ENCODE measurements at regions not wholly inside any gene's neighbourhood (a gene's known extent, or its start where the extent isn't known, plus 50 kb on each side); places are given as distances from the start of the nearest gene placed in this dataset.

DNA sequence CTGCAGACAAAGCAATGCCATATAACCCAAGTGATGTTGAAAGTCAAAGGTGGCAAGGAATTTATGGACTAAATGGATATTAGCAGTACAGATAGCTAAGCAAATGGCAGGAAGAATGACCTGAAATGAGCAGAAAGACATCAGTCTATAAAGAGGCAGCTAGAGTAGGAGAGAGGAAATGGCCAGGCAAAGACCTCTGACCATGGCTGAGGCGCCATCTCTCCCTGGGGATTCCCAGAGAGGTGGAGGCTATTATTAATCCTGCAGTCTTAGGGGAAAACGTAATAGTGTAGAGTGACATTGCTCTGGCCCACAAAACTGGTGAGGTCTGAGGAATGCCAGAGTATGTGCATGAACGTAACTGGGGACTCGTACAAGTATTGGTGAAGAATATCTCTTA is 563.6 kb upstream of the PRMT6 start:
- Histone ChIP-seq H3K4ac (ENCODE audit: low read depth, low read length) (no peak overlapping the region), H3K27me3 (ENCODE audit: insufficient read depth, low read length) (no peaks in the 10 kb centered on the region), H2AFZ (ENCODE audit: low read length) (no peak overlapping the region), H3K4me1 (ENCODE audit: insufficient read depth, low read length) (no peaks in the 10 kb centered on the region), H2BK15ac (ENCODE audit: low read depth, low read length) (no peak overlapping the region), H3K14ac (ENCODE audit: insufficient read depth, low read length) (no peak overlapping the region), H2BK120ac (ENCODE audit: low read depth, low read length, poor library complexity, severe bottlenecking) (no peak overlapping the region), H3K9ac (ENCODE audit: extremely low read depth, insufficient read length, low read length) (no peak overlapping the region), H3K18ac (ENCODE audit: insufficient read length, low read depth, low read length) (no peak overlapping the region), H2BK5ac (ENCODE audit: insufficient read length, low read length) (no peak overlapping the region), H4K8ac (replicated peaks; ENCODE audit: insufficient read length, low read depth, low read length) (no peak overlapping the region), H4K5ac (ENCODE audit: insufficient read length, low read depth, low read length) (no peak overlapping the region), H3K9me3 (ENCODE audit: control insufficient read depth, low read depth, low read length) (no peaks in the 10 kb centered on the region), H2AK5ac (ENCODE audit: insufficient read length, low read length) (no peak overlapping the region), H3K4me2 (ENCODE audit: insufficient read depth, insufficient read length, low read length) (no peak overlapping the region), H3K79me2 (ENCODE audit: insufficient read depth, low read length) (no peaks in the 10 kb centered on the region), H3K23me2 (ENCODE audit: insufficient read length, low read depth, low read length, poor library complexity, severe bottlenecking) (no peaks in the 10 kb centered on the region), H2BK20ac (ENCODE audit: low read depth, low read length, poor library complexity, severe bottlenecking) (no peak overlapping the region), H3K56ac (ENCODE audit: insufficient read length, low read depth, low read length) (no peak overlapping the region), H3T11ph (ENCODE audit: low read length) (no peak overlapping the region), H3K27ac (ENCODE audit: insufficient read length, low read depth, low read length) (no peak overlapping the region), H2BK12ac (ENCODE audit: insufficient read length, low read depth, low read length) (no peak overlapping the region), H3K23ac (ENCODE audit: insufficient read length, low read depth, low read length) (no peak overlapping the region), H4K91ac (ENCODE audit: insufficient read length, low read depth, low read length) (no peak overlapping the region), H4K20me1 (ENCODE audit: control insufficient read depth, insufficient read depth, insufficient read length) (no peaks in the 10 kb centered on the region), H3K79me1 (ENCODE audit: insufficient read depth, low read depth, low read length, poor library complexity, severe bottlenecking) (no peaks in the 10 kb centered on the region)
- no peak for DNase-seq
- Mint-ChIP-seq H3K9me3 (peaks cover 4 to 7% of the 10 kb centered on the region in 2 experiments; a peak in 3 of 5 replicates), H3K27ac (no peak overlapping the region), H3K27me3 (ENCODE audit: low read depth) (no peaks in the 10 kb centered on the region), H3K36me3 (ENCODE audit: insufficient read depth in 1 of 3, low read depth in 3 of 3) (peaks cover 0 to 10% (median 0%) of the 10 kb centered on the region in 3 experiments; a peak in 2 of 7 replicates), H3K4me3 (no peak overlapping the region), H3K4me1 (no peaks in the 10 kb centered on the region)
- TF ChIP-seq, protein P1, sequence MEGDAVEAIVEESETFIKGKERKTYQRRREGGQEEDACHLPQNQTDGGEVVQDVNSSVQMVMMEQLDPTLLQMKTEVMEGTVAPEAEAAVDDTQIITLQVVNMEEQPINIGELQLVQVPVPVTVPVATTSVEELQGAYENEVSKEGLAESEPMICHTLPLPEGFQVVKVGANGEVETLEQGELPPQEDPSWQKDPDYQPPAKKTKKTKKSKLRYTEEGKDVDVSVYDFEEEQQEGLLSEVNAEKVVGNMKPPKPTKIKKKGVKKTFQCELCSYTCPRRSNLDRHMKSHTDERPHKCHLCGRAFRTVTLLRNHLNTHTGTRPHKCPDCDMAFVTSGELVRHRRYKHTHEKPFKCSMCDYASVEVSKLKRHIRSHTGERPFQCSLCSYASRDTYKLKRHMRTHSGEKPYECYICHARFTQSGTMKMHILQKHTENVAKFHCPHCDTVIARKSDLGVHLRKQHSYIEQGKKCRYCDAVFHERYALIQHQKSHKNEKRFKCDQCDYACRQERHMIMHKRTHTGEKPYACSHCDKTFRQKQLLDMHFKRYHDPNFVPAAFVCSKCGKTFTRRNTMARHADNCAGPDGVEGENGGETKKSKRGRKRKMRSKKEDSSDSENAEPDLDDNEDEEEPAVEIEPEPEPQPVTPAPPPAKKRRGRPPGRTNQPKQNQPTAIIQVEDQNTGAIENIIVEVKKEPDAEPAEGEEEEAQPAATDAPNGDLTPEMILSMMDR (conservative IDR thresholded peaks at IDR 0.05): no peak
- WGBS (ENCODE audit: extremely low coverage, insufficient read length, low lambda C conversion rate): no CpG with 5 or more reads among the region's 4 CpGs

Measured in H9 (cell line).